22Rv1 (cell line): ENCODE measurements at regions not wholly inside any gene's neighbourhood (a gene's known extent, or its start where the extent isn't known, plus 50 kb on each side); places are given as distances from the start of the nearest gene placed in this dataset.

Experiments
- H3K27ac ChIP-seq: fragments of 450-650 bp; 2 replicates; pipeline ENCODE4 v1.5.1; 2017
- ZFX ChIP-seq: fragments of 450-650 bp; IDR thresholded peaks from 2 replicates; pipeline ENCODE4 v1.6.1; 2017; ENCODE audit warnings: antibody characterized with exemption, borderline replicate concordance
- TF ChIP-seq, protein P1 (sequence below): fragments of 450-650 bp; IDR thresholded peaks from 2 replicates; pipeline ENCODE4 v1.5.1; 2017; ENCODE audit warnings: mild to moderate bottlenecking

DNA sequence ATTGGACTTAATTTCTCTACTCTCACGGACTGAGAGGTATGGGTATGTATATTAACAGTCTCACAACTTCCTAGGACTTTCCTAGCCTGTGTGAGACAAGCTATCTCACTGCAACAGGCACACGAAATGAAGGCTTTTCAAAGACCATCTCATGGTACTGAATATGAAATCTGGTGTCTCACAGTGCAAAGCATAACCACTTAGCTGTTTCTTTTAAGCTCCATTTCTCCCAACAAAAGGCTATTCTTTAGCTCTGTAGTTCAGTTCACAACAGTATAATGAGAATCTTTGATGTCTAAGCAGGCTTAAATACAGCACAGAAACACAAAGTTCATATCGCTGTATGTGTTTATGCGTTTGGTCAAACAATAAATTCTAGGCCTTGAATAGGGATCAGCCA is 116.2 kb upstream of the PCDH18 start:
- TF ChIP-seq, protein P1, sequence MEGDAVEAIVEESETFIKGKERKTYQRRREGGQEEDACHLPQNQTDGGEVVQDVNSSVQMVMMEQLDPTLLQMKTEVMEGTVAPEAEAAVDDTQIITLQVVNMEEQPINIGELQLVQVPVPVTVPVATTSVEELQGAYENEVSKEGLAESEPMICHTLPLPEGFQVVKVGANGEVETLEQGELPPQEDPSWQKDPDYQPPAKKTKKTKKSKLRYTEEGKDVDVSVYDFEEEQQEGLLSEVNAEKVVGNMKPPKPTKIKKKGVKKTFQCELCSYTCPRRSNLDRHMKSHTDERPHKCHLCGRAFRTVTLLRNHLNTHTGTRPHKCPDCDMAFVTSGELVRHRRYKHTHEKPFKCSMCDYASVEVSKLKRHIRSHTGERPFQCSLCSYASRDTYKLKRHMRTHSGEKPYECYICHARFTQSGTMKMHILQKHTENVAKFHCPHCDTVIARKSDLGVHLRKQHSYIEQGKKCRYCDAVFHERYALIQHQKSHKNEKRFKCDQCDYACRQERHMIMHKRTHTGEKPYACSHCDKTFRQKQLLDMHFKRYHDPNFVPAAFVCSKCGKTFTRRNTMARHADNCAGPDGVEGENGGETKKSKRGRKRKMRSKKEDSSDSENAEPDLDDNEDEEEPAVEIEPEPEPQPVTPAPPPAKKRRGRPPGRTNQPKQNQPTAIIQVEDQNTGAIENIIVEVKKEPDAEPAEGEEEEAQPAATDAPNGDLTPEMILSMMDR: no peak
- no peak for TF ChIP-seq ZFX
- H3K27ac ChIP-seq: no peak overlapping the region

DNA sequence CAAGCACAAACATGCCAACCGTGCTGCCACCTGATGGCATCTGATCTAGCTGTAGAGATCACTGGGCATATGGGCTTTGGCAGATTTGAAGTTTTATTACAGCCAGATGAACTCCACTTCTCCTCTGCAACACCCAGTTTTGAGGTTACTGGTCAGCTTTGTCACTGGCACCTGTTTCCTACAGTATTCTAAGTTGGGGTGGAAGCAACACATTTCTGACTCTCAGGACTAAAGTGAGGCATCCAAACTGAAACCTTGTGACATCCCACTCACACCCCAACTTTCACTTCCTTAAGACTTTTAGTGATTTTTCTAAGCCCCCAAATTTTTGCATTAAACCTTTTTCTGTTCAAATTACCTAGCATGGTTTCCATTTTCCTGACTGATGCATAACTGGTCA is 115.1 kb upstream of the PCDH18 start:
- H3K27ac ChIP-seq: no peak overlapping the region

DNA sequence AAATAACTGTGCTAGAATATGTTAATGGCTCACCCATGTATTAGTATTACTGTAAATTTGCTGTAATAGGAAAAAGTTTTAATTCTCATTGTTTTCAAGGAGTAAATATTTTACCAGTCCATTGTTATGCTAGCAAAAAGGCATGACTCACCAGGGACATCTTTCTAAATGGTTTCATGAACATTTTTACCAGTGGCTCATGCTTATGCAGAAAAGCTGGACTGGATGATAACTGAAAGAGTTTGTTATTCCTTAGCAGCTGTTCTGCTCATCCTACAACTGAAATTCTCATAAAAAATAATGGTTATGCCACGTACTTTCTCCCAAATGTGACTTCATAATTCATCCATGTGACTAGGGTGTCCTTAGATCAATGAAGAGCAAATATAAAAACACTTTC is 111.9 kb upstream of the PCDH18 start:
- H3K27ac ChIP-seq: no peak overlapping the region
- TF ChIP-seq, protein P1: no peak
- no peak for TF ChIP-seq ZFX

More for the DNA sequence above, 115.1 kb upstream of the PCDH18 start:
- TF ChIP-seq ZFX: no peak
- TF ChIP-seq, protein P1: no peak

DNA sequence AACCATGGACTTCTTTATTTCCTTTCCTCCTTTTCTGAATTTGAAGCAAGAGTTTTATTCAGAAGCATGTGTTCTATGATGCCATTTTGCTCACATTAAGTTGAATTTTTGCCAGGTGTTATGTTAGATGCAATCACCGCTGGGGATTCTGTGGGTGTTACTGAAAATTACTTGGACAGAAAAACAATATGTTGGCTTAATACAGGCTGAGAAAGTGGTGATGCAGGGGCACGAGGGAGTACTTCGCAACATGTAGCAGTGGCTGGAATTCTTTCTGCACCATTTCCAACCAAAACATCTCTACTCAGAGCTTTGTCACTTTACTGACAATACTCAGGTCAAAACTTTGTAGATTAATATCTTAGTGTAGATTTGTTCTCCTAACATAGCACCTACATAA is 109.2 kb upstream of the PCDH18 start:
- no peak overlapping the region for H3K27ac ChIP-seq
- no peak for TF ChIP-seq ZFX

DNA sequence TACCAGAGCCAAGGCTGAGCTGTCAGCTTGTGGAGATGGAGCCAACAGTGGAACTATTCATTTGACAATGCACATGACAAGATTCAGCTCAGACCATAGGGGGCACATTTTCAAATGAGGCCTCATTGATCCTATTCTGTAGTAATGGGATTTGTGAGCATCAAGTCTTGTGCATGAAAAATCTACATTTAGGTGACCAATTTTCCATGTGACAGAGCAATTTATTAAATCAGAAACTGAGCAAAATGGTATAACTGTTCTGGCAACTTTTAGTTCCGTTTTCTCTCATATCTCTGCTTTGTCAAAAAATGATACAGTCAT is 108.5 kb upstream of the PCDH18 start:
- no peak overlapping the region for H3K27ac ChIP-seq
- no peak for TF ChIP-seq ZFX
- TF ChIP-seq, protein P1: no peak

DNA sequence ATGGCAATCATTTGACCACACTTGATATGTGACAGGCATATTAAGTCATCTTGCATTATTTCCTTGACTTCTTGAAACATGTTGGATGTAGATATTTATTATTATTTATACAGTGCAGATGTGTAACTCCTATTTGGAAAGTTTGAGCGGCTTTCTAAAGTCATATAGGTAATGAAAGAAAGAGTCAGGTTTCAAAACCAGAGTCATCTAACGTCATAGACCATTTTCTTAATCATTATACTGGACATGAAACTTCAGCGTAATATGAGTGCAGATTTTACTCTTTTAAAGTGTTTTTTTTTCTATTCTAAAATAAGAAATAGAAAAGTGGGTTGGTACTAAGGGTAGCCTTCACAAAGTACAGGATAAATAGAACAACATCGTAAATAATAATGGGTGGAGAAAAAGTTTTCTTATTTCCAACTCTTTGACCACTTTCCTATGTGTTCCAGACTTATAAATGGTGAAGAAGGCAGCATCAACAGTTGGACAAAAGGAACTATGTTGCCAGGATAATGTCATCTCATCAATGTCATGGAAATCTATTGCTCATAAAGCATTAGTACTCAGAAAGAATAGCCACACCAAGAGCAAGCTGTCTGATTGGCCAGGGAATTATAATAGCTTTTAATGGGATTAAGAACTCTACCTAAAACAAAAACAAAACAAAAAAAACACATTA is 108.0 kb upstream of the PCDH18 start:
- TF ChIP-seq ZFX: no peak
- TF ChIP-seq, protein P1: no peak
- no peak overlapping the region for H3K27ac ChIP-seq

DNA sequence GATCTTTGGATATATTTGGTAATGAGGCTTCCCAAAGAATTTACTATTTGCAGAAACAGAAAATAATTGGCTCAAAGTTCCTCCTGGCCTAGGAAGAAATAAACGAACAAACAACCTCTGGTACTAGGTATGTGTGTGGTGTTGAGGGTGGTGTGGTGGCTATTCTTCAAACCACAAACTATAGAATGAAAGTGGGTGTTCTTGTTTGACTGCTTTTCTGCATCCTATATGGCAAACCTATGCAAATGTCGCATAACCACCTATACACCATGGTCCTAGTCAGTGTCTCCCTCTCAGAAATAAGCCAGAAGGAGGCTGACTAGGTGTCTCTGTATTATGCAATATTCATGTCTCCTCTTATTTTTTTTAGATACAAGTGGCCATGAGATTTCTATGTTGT is 106.6 kb upstream of the PCDH18 start:
- TF ChIP-seq, protein P1: no peak
- no peak for TF ChIP-seq ZFX

DNA sequence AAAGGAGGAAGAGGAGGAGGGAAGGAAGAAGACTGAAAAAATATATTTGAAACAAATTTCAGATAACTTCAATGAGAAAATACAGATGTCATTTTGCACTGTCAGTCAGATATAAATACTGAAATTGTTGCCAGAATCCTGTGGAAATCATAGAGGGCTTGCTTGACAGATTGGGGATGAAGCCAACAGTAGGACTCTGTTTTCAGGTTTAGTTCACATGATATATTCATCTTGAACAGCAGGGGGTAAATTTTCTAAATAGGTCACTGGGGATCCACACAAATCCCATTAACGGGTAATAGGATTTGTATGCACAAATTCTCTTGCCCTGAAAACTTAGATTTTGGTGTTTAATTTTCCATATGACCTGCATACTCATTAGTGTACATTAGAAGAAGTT is 103.3 kb upstream of the PCDH18 start:
- H3K27ac ChIP-seq: no peak overlapping the region
- TF ChIP-seq, protein P1: no peak
- TF ChIP-seq ZFX: no peak

More for the DNA sequence above, 106.6 kb upstream of the PCDH18 start:
- no peak overlapping the region for H3K27ac ChIP-seq
